ENCODE measurements at regions not wholly inside any gene's neighbourhood (a gene's known extent, or its start where the extent isn't known, plus 50 kb on each side); places are given as distances from the start of the nearest gene placed in this dataset.

DNA sequence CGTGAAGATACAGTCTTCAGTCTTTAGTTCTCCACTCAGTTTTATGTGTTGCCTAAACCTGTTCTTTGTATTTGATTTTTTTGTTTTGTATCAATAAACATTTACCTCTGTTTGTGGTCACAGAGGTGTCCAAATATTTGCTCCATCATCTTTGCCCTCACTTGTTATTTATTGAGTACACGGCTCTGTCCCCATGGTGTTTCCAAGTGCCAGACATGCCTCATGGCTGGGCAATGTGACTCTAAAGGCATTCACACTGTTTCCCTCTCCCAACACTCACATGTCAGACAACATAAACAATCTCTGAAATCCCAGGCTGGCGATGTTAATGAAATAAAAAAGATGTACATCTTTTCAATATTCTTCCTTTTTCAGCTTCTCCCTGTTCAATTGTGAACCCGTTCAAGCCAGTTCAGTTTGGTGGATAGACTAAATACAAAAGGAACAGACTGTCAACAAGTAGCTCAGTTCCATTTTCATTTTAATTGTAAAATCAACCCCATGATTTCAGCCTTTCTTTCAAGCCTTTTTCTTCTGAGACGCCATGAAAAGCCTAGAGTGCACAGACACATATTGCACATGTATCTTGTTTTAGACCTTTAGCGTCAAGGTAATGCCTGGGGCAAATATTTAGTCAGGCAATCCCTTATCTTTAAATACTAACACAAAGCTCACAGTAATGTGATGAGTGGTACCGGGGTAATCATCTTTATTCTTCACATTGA, 680.7 kb downstream of the GALC start:
- CTCF ChIA-PET: no interaction called here

More for the DNA sequence above, 680.7 kb downstream of the GALC start:
- Histone ChIP-seq H3K9me3 (replicated peaks; ENCODE audit: control insufficient read depth, insufficient read depth, low read length) (peaks cover 9% of the 10 kb centered on the region), H3K4me3 (replicated peaks in 1 of 3; ENCODE audit: insufficient read depth in 1 of 3, low read depth in 1 of 3, low read length in 3 of 3) (no peak overlapping the region), H3K79me2 (ENCODE audit: control insufficient read depth, insufficient read depth, low read length) (no peaks in the 10 kb centered on the region), H2AFZ (ENCODE audit: low read depth, low read length) (no peak overlapping the region), H3K9me1 (replicated peaks; ENCODE audit: control insufficient read depth, extremely low read depth, insufficient read depth, low read length) (no peaks in the 10 kb centered on the region), H3K9ac (replicated peaks; ENCODE audit: extremely low read depth, insufficient read depth, low read length) (no peak overlapping the region), H3K27ac (ENCODE audit: insufficient read depth, low read depth, low read length) (no peak overlapping the region), H3K4me1 (ENCODE audit: control insufficient read depth, extremely low read depth, insufficient read depth, low read length) (no peaks in the 10 kb centered on the region), H3K27me3 (ENCODE audit: control insufficient read depth in 2 of 2, insufficient read depth in 2 of 2, low read length in 2 of 2) (no peaks in the 10 kb centered on the region), H3K36me3 (ENCODE audit: control insufficient read depth in 2 of 2, extremely low read depth in 1 of 2, insufficient read depth in 2 of 2, low read length in 2 of 2) (no peaks in the 10 kb centered on the region), H4K20me1 (replicated peaks; ENCODE audit: control insufficient read depth, extremely low read depth, insufficient read depth, low read length) (no peaks in the 10 kb centered on the region), H3K4me2 (ENCODE audit: insufficient read depth, low read length) (no peak overlapping the region)
- POLR2A ChIA-PET: no interaction called here
- intact Hi-C loops (cut with micrococcal nuclease): no loop called here
- dilution Hi-C loops (cut with MboI; ENCODE audit: extremely low pct_ligation_motif_present, low sequenced_read_pairs): no loop called here
- DNase-seq (ENCODE audit: low read depth, low spot score) (no peak), FAIRE-seq (no peak)
- TF ChIP-seq MYC (IDR thresholded peaks at IDR 0.05; ENCODE audit: low read depth, low read length): no peak
- TF ChIP-seq, protein P1, sequence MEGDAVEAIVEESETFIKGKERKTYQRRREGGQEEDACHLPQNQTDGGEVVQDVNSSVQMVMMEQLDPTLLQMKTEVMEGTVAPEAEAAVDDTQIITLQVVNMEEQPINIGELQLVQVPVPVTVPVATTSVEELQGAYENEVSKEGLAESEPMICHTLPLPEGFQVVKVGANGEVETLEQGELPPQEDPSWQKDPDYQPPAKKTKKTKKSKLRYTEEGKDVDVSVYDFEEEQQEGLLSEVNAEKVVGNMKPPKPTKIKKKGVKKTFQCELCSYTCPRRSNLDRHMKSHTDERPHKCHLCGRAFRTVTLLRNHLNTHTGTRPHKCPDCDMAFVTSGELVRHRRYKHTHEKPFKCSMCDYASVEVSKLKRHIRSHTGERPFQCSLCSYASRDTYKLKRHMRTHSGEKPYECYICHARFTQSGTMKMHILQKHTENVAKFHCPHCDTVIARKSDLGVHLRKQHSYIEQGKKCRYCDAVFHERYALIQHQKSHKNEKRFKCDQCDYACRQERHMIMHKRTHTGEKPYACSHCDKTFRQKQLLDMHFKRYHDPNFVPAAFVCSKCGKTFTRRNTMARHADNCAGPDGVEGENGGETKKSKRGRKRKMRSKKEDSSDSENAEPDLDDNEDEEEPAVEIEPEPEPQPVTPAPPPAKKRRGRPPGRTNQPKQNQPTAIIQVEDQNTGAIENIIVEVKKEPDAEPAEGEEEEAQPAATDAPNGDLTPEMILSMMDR (IDR thresholded peaks at IDR 0.05; ENCODE audit: extremely low read depth in 1 of 2, insufficient read depth in 1 of 2, low read depth in 1 of 2, low read length in 2 of 2): no peak
- TF ChIP-seq POLR2AphosphoS5 (IDR thresholded peaks at IDR 0.05; ENCODE audit: insufficient read depth, low read depth, low read length): no peak
- TF ChIP-seq, protein P2, sequence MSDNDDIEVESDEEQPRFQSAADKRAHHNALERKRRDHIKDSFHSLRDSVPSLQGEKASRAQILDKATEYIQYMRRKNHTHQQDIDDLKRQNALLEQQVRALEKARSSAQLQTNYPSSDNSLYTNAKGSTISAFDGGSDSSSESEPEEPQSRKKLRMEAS (IDR thresholded peaks at IDR 0.05; ENCODE audit: insufficient read depth, insufficient read length): no peak
- no peak for TF ChIP-seq POLR2A (IDR thresholded peaks at IDR 0.05; ENCODE audit: low read depth, low read length)
- TF ChIP-seq FOS (IDR thresholded peaks at IDR 0.05; ENCODE audit: borderline replicate concordance, insufficient read depth, low read length): no peak
- no peak for TF ChIP-seq GATA2 (IDR thresholded peaks at IDR 0.05; ENCODE audit: insufficient read depth, insufficient read length, low read depth, low read length)
- no peak for TF ChIP-seq JUN (IDR thresholded peaks at IDR 0.05; ENCODE audit: borderline replicate concordance, insufficient read depth, insufficient read length, low read depth)
- no TSS peak for BruUV-seq (replicated peaks)
